Retinal pigment epithelial cell (primary cell): ENCODE measurements at regions not wholly inside any gene's neighbourhood (a gene's known extent, or its start where the extent isn't known, plus 50 kb on each side); places are given as distances from the start of the nearest gene placed in this dataset.
"Not testable (repeated sequence)": the region's sequence is repeated elsewhere in the genome, so short reads cannot be mapped to it uniquely, and the experiment has no call there.

Experiments
- DNase-seq: peaks from one replicate; pipeline ENCODE4 v3.0.0-alpha.2; 2010; ENCODE audit warnings: low read depth
- H3K4me3 ChIP-seq: 2 replicates; pipeline ENCODE4 v1.5.1; 2011; ENCODE audit warnings: mild to moderate bottlenecking, low read length, control low read depth, moderate library complexity
- TF ChIP-seq, protein P1 (sequence below): conservative IDR thresholded peaks from 2 replicates; pipeline ENCODE4 v1.5.1; 2011; ENCODE audit warnings: low read depth, low read length, control low read depth, inconsistent platforms

DNA sequence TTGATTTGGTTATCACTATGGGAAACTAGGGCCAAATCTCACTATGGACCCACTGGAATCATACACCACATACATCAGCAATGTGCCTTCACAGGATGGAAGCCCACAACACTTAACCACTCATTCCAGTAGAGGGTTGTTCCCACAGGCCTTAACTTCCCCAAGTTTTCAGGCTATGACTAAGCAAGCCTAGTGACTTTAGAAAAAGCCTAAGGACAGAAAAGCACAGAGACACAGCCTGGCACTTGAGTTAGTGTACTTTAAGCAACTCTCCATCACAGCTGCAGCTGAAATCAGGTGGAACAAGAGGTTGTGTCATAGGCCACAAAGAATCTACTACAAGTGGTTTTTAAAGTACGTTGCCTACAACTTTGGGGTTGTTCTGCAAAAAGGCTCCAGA, 128.7 kb downstream of the LRRN1 start:
- DNase-seq, result no peak
- no peak overlapping the region for H3K4me3 ChIP-seq
- TF ChIP-seq, protein P1, sequence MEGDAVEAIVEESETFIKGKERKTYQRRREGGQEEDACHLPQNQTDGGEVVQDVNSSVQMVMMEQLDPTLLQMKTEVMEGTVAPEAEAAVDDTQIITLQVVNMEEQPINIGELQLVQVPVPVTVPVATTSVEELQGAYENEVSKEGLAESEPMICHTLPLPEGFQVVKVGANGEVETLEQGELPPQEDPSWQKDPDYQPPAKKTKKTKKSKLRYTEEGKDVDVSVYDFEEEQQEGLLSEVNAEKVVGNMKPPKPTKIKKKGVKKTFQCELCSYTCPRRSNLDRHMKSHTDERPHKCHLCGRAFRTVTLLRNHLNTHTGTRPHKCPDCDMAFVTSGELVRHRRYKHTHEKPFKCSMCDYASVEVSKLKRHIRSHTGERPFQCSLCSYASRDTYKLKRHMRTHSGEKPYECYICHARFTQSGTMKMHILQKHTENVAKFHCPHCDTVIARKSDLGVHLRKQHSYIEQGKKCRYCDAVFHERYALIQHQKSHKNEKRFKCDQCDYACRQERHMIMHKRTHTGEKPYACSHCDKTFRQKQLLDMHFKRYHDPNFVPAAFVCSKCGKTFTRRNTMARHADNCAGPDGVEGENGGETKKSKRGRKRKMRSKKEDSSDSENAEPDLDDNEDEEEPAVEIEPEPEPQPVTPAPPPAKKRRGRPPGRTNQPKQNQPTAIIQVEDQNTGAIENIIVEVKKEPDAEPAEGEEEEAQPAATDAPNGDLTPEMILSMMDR, result no peak

DNA sequence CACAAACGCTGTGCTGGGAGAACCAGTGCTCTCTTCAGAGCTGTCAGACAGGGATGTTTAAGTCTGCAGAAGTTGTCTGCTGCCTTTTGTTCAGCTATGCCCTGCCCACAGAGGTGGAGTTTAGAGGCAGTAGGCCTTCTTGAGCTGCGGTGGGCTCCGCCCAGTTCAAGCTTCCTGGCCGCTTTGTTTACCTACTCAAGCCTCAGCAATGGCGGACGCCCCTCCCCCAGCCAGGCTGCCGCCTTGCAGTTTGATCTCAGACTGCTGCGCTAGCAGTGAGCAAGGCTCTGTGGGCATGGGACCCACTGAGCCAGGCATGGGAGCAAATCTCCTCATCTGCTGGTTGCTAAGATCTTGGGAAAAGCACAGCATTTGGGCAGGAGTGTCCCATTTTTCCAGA, 142.1 kb downstream of the LRRN1 start:
- not testable (repeated sequence) for H3K4me3 ChIP-seq, DNase-seq

DNA sequence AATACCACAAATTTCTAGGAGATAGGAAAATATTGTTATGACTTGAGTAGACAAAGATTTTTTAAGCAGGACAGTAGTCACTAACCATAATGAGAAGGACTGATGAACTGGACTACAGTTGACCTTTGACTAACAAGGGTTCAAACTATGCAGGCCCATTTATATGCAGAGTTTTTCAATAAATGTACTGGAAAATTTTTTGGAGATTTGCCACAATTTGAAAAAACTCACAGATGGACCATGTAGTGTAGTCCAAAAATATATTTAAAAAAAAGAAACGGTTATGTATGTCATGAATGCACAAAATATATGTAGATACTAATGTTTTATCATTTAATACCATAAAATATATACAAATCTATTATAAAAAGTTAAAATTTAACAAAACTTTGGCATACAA, 151.8 kb downstream of the LRRN1 start:
- no peak overlapping the region for H3K4me3 ChIP-seq
- TF ChIP-seq, protein P1, result no peak
- no peak for DNase-seq

DNA sequence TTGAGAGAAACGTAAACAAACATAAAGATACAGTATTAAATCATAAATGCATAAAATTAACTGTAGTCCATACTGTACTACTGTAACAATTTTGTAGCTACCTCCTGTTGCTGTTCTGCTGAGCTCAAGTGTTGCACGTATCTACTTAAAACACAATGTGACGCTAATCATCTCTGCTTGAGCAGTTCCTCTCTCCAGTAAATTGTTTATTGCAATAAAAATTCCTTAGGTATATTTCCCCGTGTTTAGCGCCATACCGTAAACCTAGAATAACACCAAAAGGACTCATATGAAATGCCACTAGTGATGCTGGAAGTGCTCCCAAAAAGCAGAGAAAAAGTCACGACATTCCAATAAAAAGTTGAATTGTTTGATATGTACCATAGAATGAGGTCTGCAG, 152.3 kb downstream of the LRRN1 start:
- H3K4me3 ChIP-seq, result no peak overlapping the region
- no peak for DNase-seq
- TF ChIP-seq, protein P1, result no peak

DNA sequence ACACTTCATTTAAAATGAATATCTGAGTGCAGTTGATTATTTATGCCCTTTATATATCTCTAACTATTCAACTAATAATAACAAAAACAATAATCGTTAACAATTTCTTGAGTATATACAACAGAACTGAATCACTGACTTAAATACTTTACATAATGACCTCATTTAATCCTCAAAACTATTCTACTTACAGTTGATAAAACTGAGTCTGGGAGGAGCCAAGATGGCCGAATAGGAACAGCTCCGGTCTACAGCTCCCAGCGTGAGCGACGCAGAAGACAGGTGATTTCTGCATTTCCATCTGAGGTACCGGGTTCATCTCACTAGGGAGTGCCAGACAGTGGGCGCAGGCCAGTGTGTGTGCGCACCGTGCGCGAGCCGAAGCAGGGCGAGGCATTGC, 163.6 kb downstream of the LRRN1 start:
- not testable (repeated sequence) for H3K4me3 ChIP-seq, DNase-seq

DNA sequence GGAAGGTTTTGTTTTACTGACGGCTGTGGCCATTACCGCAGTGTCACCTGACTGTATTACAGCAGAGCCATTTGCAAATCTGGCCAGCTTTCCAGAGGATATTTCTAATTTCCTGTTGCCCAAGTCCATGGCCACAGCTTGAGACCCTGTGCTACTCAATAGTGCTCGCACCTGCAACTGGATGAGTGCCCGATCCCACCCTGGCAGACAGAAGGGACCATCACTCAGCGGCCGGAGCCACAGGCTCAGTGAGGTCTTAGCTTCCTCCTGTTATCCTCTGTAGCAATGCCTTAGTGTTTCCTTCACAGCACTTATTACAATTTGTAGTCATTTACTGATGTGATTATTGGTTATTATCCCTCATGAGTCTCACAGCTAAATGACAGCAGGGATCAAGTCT, 184.8 kb downstream of the LRRN1 start:
- H3K4me3 ChIP-seq, result no peak overlapping the region
- DNase-seq, result no peak
- TF ChIP-seq, protein P1, result no peak

DNA sequence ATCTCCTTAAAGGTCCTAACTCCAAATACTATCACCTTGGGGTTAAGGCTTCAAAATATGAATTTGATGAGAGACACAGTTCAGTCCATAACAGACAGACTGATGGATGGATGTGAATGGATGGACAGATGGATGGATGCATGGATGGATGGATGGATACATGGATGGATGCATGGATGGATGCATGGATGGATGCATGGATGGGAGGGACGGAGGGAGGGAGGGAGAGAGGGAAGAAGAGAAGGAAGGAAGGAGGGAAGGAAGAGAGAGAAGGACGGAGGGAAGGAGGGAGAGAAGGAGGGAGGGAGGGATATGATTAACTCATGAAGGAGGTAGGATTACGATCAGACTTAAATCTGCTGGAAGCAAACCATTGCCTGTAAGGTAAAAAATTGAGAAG, 192.4 kb downstream of the LRRN1 start:
- no peak overlapping the region for H3K4me3 ChIP-seq
- TF ChIP-seq, protein P1, result no peak
- no peak for DNase-seq

DNA sequence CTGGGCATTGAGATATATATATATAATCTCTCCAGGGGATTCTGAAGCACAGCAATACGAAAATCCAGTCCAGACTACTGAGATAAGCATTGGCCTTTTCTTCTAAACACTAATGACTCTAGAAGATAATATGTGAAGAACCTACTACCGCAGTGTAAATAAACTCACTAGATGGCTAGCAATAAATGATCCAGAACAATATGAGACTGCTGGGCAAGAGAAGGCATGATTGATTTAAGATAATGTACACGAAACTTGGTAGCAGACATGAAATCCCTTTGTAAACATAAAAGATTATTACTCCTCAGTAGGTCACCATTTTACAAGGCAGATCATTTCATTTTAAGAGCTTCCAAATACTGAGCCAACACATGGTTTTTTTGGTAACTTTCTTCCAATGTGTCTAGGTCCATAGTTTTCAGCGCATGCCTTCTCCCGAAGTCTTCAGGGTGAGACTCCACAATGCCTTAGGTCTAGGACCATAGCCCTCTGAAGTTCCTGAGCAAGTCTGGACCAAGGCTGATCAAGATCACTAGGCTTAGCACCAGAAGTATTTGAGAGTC, 193.2 kb downstream of the LRRN1 start:
- no peak for DNase-seq
- no peak overlapping the region for H3K4me3 ChIP-seq
- TF ChIP-seq, protein P1, result no peak
